A549 (cell line): ENCODE measurements at regions not wholly inside any gene's neighbourhood (a gene's known extent, or its start where the extent isn't known, plus 50 kb on each side); places are given as distances from the start of the nearest gene placed in this dataset.

Experiments
- ATAC-seq, 2 experiments: fragments of 200-7000 bp in 1 of 2; fragments of >200 bp in 1 of 2; cut with Nextera tagmentation in 1 of 2; cut with Tn5 transposase in 1 of 2; 3 replicates each; pipeline versions ENCODE4 v1.8.0 to v1.9.1; 2018 to 2020; ENCODE audit warnings: mild to moderate bottlenecking in 1 of 2, moderate library complexity in 1 of 2
- CTCF ChIA-PET: fragments of 300-600 bp; sonication (Branson Sonifier 250); formaldehyde crosslinking; extraction: SDS; loops from one replicate; lab custom pipeline; 2021; ENCODE audit warnings: antibody characterized with exemption, inconsistent platforms; lab: Yijun Ruan, JAX
- POLR2A ChIA-PET: fragments of 350-600 bp; formaldehyde crosslinking; extraction: SDS; loops from one replicate; lab custom pipeline; 2021; ENCODE audit warnings: antibody characterized with exemption, inconsistent platforms; lab: Yijun Ruan, JAX
- DNase-seq, 2 experiments: peaks; one replicate each; pipeline versions ENCODE4 v3.0.0 to v3.0.0-alpha.2; 2011 to 2016; ENCODE audit warnings: low read depth in 1 of 2, low spot score in 1 of 2
- FAIRE-seq: peaks from 2 replicates; lab custom pipeline; 2011; peaks lifted over from hg19 to GRCh38; lab: Jason Lieb, UNC
- H3K27ac ChIP-seq, 2 experiments: fragments of >200 bp; sonication (Bioruptor Twin); formaldehyde crosslinking; 3 replicates each; pipeline ENCODE4 v1.5.1; 2016 to 2017
- H3K4me1 ChIP-seq: fragments of >200 bp; sonication (Bioruptor Twin); formaldehyde crosslinking; 3 replicates; pipeline ENCODE4 v1.6.1; 2016
- H3K4me2 ChIP-seq: fragments of >200 bp; sonication (Bioruptor Twin); formaldehyde crosslinking; 3 replicates; pipeline ENCODE4 v1.6.1; 2016
- H3K4me3 ChIP-seq: fragments of >200 bp; sonication (Bioruptor Twin); formaldehyde crosslinking; 3 replicates; pipeline ENCODE4 v1.5.1; 2016
- H3K9me3 ChIP-seq: fragments of >200 bp; sonication (Bioruptor Twin); formaldehyde crosslinking; 3 replicates; pipeline ENCODE4 v1.6.1; 2016
- CBX8 ChIP-seq: fragments of 200-600 bp; sonication (generic); IDR thresholded peaks from 2 replicates; pipeline ENCODE4 v1.6.1; 2016
- CEBPB ChIP-seq, 2 experiments: fragments of >200 bp in 1 of 2; sonication (Bioruptor Twin) in 1 of 2; formaldehyde crosslinking in 1 of 2; IDR thresholded peaks; 2 replicates each; pipeline ENCODE4 v1.6.1; 2012 to 2016
- CHD2 ChIP-seq: fragments of 150-350 bp; IDR thresholded peaks from 2 replicates; pipeline ENCODE4 v1.6.1; 2014; ENCODE audit warnings: low read length; ENCODE audit not compliant: partially characterized antibody
- EP300 ChIP-seq, 2 experiments: fragments of >200 bp; sonication (Bioruptor Twin); formaldehyde crosslinking; IDR thresholded peaks; 2 replicates in 1 of 2; 3 replicates in 1 of 2; pipeline ENCODE4 v1.6.1; 2016 to 2017
- ESRRA ChIP-seq: fragments of 150-350 bp; IDR thresholded peaks from 2 replicates; pipeline ENCODE4 v1.6.1; 2014; ENCODE audit warnings: mild to moderate bottlenecking, low read length, borderline replicate concordance
- FOSL2 ChIP-seq, 2 experiments: fragments of 450-650 bp in 1 of 2; fragments of >200 bp in 1 of 2; sonication (Bioruptor Twin) in 1 of 2; formaldehyde crosslinking; IDR thresholded peaks; 2 replicates each; pipeline versions ENCODE4 v1.5.0 to v1.6.1; 2016 to 2020; ENCODE audit warnings: mild to moderate bottlenecking in 1 of 2, moderate library complexity in 1 of 2
- FOXS1 ChIP-seq: fragments of 250-450 bp; sonication (Bioruptor Pico); IDR thresholded peaks from 2 replicates; pipeline ENCODE4 v1.5.0; 2020; ENCODE audit warnings: mild to moderate bottlenecking, moderate library complexity
- HDAC2 ChIP-seq: fragments of 200-600 bp; sonication (generic); IDR thresholded peaks from 2 replicates; pipeline ENCODE4 v1.6.1; 2016
- HOXB13 ChIP-seq: fragments of 250-450 bp; sonication (Bioruptor Pico); IDR thresholded peaks from 2 replicates; pipeline ENCODE4 v1.5.0; 2020; ENCODE audit warnings: low read depth, mild to moderate bottlenecking, moderate library complexity
- HOXB5 ChIP-seq: fragments of 250-450 bp; sonication (Bioruptor Pico); IDR thresholded peaks from 2 replicates; pipeline ENCODE4 v1.5.0; 2020; ENCODE audit warnings: mild to moderate bottlenecking, moderate library complexity
- KDM1A ChIP-seq: fragments of 200-600 bp; sonication (generic); IDR thresholded peaks from 2 replicates; pipeline ENCODE4 v1.6.1; 2016; ENCODE audit warnings: low read depth, mild to moderate bottlenecking
- NFE2L2 ChIP-seq: fragments of 150-350 bp; conservative IDR thresholded peaks from 2 replicates; pipeline ENCODE4 v1.6.1; 2014; ENCODE audit warnings: low read length
- NR3C1 ChIP-seq: fragments of >200 bp; sonication (Bioruptor Twin); formaldehyde crosslinking; IDR thresholded peaks from 3 replicates; pipeline ENCODE4 v1.6.1; 2017
- PHF8 ChIP-seq: fragments of 200-600 bp; sonication (generic); IDR thresholded peaks from 2 replicates; pipeline ENCODE4 v1.6.1; 2016; ENCODE audit warnings: low read depth, mild to moderate bottlenecking, antibody characterized with exemption, moderate library complexity, borderline replicate concordance
- RARB ChIP-seq: fragments of 250-450 bp; sonication (Bioruptor Pico); IDR thresholded peaks from 2 replicates; pipeline ENCODE4 v1.8.0; 2021; ENCODE audit warnings: mild to moderate bottlenecking, moderate library complexity
- RCOR1 ChIP-seq: fragments of 150-350 bp; IDR thresholded peaks from 2 replicates; pipeline ENCODE4 v1.6.1; 2014; ENCODE audit warnings: antibody characterized with exemption, low read length, low read depth
- SMC3 ChIP-seq: fragments of >200 bp; sonication (Bioruptor Twin); formaldehyde crosslinking; IDR thresholded peaks from 3 replicates; pipeline ENCODE4 v1.6.1; 2018; ENCODE audit warnings: inconsistent platforms
- SREBF2 ChIP-seq: fragments of 450-650 bp; IDR thresholded peaks from 2 replicates; pipeline ENCODE4 v1.6.1; 2014; ENCODE audit warnings: mild to moderate bottlenecking, moderate library complexity
- TFCP2L1 ChIP-seq: fragments of 250-450 bp; sonication (Bioruptor Pico); IDR thresholded peaks from 2 replicates; pipeline ENCODE4 v1.5.0; 2021; ENCODE audit warnings: mild to moderate bottlenecking
- ZSCAN20 ChIP-seq: fragments of 250-450 bp; sonication (Bioruptor Pico); IDR thresholded peaks from 2 replicates; pipeline ENCODE4 v1.8.0; 2022; ENCODE audit warnings: mild to moderate bottlenecking, moderate library complexity
- WGBS: methylation state at CpG from one replicate; pipeline ENCODE4 v1.1.6; 2017; ENCODE audit errors: missing lambda C conversion rate; 5-methylcytosine and 5-hydroxymethylcytosine counted together
- TF ChIP-seq, protein P1 (sequence below): fragments of 200-600 bp; sonication (generic); IDR thresholded peaks from 2 replicates; pipeline ENCODE4 v1.6.1; 2016; ENCODE audit warnings: antibody characterized with exemption, mild to moderate bottlenecking, moderate library complexity
- TF ChIP-seq, protein P2 (sequence below): fragments of >200 bp; sonication (Bioruptor Twin); formaldehyde crosslinking; IDR thresholded peaks from 2 replicates; pipeline ENCODE4 v1.6.1; 2016
- TF ChIP-seq, protein P3 (sequence below): fragments of 450-650 bp; IDR thresholded peaks from 2 replicates; pipeline ENCODE4 v1.6.1; 2014; ENCODE audit warnings: antibody characterized with exemption
- TF ChIP-seq, protein P4 (sequence below): IDR thresholded peaks from 2 replicates; pipeline ENCODE4 v1.6.1; 2012; ENCODE audit warnings: low read depth, borderline replicate concordance
- TF ChIP-seq, protein P5 (sequence below): fragments of >200 bp; sonication (Bioruptor Twin); formaldehyde crosslinking; IDR thresholded peaks from 3 replicates; pipeline ENCODE4 v1.5.1; 2016

DNA sequence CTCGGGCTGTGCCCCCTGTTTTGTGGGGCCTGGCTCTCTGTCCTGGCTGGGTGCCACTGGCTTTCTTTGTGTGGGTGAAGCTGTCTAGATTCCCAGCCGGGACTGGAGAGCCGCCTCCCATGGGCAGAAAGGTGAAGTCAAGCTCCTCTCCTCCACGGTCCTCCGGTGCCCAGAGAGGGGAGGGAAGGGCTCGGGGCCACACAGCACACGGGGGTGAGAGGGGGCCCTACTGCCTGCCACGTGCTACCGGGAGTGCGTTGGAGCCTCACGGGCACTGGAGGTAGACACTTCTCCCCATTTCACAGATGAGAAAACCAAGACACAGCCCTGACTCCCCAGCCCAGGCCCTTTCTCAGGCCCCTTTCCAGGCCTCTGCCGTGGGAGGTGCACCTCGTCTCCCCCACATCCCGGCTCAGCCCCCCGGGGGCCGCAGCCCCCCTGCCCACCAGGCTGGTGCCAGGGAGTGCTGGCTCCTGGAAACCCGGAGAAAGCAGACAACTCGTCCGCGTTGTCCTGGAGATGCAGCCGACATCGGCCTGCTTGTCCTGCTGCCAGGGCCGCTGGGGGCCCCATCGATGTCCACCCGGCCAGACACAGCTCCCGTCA, 55.8 kb downstream of the UNCX start:
- ChIA-PET POLR2A (no interaction called here), CTCF (interaction anchor here (1.0 to 1.7 kb wide), 3 partner anchors 19 to 124 kb away, joined by 3 to 4 read pairs (median 3); no protein-coding TSS in a partner anchor)
- Histone ChIP-seq H3K9me3 (no peaks in the 10 kb centered on the region), H3K4me3 (no peak overlapping the region), H3K27ac (no peak overlapping the region), H3K4me1 (peaks cover 4% of the 10 kb centered on the region; the same call in 1 of the 3 replicates), H3K4me2 (no peak overlapping the region)
- 73% methylated on average over 14 of the region's 26 CpGs for WGBS
- ATAC-seq (no peak), FAIRE-seq (no peak)
- TF ChIP-seq, protein P1, sequence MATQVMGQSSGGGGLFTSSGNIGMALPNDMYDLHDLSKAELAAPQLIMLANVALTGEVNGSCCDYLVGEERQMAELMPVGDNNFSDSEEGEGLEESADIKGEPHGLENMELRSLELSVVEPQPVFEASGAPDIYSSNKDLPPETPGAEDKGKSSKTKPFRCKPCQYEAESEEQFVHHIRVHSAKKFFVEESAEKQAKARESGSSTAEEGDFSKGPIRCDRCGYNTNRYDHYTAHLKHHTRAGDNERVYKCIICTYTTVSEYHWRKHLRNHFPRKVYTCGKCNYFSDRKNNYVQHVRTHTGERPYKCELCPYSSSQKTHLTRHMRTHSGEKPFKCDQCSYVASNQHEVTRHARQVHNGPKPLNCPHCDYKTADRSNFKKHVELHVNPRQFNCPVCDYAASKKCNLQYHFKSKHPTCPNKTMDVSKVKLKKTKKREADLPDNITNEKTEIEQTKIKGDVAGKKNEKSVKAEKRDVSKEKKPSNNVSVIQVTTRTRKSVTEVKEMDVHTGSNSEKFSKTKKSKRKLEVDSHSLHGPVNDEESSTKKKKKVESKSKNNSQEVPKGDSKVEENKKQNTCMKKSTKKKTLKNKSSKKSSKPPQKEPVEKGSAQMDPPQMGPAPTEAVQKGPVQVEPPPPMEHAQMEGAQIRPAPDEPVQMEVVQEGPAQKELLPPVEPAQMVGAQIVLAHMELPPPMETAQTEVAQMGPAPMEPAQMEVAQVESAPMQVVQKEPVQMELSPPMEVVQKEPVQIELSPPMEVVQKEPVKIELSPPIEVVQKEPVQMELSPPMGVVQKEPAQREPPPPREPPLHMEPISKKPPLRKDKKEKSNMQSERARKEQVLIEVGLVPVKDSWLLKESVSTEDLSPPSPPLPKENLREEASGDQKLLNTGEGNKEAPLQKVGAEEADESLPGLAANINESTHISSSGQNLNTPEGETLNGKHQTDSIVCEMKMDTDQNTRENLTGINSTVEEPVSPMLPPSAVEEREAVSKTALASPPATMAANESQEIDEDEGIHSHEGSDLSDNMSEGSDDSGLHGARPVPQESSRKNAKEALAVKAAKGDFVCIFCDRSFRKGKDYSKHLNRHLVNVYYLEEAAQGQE: no peak
- no peak for TF ChIP-seq PHF8
- TF ChIP-seq HOXB13: no peak
- TF ChIP-seq KDM1A: no peak
- TF ChIP-seq NFE2L2: no peak
- TF ChIP-seq NR3C1: no peak
- TF ChIP-seq CEBPB (IDR thresholded peaks at IDR 0.05): no peak
- TF ChIP-seq, protein P2, sequence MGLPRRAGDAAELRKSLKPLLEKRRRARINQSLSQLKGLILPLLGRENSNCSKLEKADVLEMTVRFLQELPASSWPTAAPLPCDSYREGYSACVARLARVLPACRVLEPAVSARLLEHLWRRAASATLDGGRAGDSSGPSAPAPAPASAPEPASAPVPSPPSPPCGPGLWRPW: no peak
- no peak for TF ChIP-seq SMC3
- TF ChIP-seq ESRRA: no peak
- TF ChIP-seq SREBF2: no peak
- no peak for TF ChIP-seq TFCP2L1 (CRISPR knock-in tag)
- no peak for TF ChIP-seq HDAC2
- TF ChIP-seq HOXB5 (CRISPR knock-in tag): no peak
- TF ChIP-seq, protein P3, sequence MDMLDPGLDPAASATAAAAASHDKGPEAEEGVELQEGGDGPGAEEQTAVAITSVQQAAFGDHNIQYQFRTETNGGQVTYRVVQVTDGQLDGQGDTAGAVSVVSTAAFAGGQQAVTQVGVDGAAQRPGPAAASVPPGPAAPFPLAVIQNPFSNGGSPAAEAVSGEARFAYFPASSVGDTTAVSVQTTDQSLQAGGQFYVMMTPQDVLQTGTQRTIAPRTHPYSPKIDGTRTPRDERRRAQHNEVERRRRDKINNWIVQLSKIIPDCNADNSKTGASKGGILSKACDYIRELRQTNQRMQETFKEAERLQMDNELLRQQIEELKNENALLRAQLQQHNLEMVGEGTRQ: no peak
- TF ChIP-seq CHD2: no peak
- TF ChIP-seq RCOR1: no peak
- no peak for TF ChIP-seq FOSL2 (IDR thresholded peaks at IDR 0.05)
- TF ChIP-seq FOSL2 (CRISPR knock-in tag; IDR thresholded peaks at IDR 0.05): no peak
- no peak for TF ChIP-seq RARB (CRISPR knock-in tag)
- TF ChIP-seq, all 56 proteins: peak for 0
- no peak for DNase-seq

DNA sequence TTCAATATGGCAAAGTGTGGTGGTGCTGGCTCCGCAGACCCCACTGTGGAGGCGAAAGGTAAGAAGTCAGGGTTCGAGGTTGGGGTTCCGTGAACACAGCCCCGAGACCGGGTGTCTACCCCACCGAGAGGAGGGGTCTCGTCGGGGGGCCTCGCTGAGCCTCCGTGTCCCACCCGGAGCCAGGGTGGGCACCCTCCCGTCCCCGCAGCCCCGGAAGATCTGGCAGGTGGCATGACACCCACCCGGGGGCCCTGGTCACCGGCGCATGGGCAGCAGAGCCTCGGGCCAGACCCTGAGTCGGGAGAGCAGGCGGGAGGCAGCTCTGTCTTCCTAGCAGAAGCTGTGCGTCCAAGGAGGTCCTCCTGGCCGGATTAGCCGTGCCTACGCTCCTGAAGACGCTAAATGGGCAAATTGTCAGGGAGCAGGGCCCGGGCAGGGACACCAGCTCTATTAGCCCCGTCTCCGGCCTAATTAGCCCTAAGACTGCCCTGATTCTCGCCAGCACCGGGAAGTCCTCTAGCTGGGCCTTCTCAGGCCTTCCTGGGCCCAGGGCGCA, 56.4 kb downstream of the UNCX start:
- Histone ChIP-seq H3K4me1 (peaks cover 4% of the 10 kb centered on the region; the same call in 1 of the 3 replicates), H3K9me3 (no peaks in the 10 kb centered on the region), H3K4me2 (no peak overlapping the region), H3K4me3 (no peak overlapping the region), H3K27ac (no peak overlapping the region)
- no peak for ATAC-seq
- ChIA-PET CTCF (interaction anchor here (1.0 to 1.7 kb wide), 5 partner anchors 20 to 144 kb away, joined by 3 to 4 read pairs (median 3); no protein-coding TSS in a partner anchor), POLR2A (no interaction called here)
- no peak for DNase-seq
- TF ChIP-seq HDAC2: no peak
- no peak for FAIRE-seq
- WGBS: 84% methylated on average over 29 of the region's 32 CpGs

DNA sequence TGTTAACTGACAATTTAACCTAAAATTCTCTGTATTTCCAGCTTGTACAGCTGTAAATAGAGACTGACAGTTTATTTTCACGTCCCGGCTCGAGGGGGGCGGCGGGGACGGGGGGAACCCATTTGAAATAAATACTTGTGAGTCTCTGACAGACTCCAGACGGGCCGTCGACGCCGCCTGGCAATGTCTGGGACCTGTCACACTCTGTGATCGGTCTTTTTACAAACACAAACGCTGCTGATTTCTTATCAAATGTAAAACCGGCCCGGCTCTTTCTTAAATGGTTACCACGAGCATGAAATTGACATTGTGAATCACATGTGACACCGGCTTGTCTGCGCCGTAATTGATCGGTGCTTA, 57.0 kb downstream of the UNCX start:
- FAIRE-seq: no peak
- ChIA-PET POLR2A (no interaction called here), CTCF (interaction anchor here (1.1 to 1.7 kb wide), 3 partner anchors 20 to 143 kb away, joined by 3 to 4 read pairs (median 3); no protein-coding TSS in a partner anchor)
- 75% methylated on average over 20 of the region's 20 CpGs for WGBS
- Histone ChIP-seq H3K4me1 (peaks cover 4% of the 10 kb centered on the region; the same call in 1 of the 3 replicates), H3K4me3 (no peak overlapping the region), H3K9me3 (no peaks in the 10 kb centered on the region), H3K27ac (no peak overlapping the region), H3K4me2 (no peak overlapping the region)
- TF ChIP-seq SREBF2 (no peak), ZSCAN20 (CRISPR knock-in tag) (no peak), EP300 (IDR thresholded peaks at IDR 0.05) (no peak), RCOR1 (no peak), ESRRA (no peak), FOXS1 (CRISPR knock-in tag) (no peak), CBX8 (no peak), SMC3 (no peak)
- TF ChIP-seq, protein P4, sequence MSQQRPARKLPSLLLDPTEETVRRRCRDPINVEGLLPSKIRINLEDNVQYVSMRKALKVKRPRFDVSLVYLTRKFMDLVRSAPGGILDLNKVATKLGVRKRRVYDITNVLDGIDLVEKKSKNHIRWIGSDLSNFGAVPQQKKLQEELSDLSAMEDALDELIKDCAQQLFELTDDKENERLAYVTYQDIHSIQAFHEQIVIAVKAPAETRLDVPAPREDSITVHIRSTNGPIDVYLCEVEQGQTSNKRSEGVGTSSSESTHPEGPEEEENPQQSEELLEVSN: no peak
- TF ChIP-seq, protein P5, sequence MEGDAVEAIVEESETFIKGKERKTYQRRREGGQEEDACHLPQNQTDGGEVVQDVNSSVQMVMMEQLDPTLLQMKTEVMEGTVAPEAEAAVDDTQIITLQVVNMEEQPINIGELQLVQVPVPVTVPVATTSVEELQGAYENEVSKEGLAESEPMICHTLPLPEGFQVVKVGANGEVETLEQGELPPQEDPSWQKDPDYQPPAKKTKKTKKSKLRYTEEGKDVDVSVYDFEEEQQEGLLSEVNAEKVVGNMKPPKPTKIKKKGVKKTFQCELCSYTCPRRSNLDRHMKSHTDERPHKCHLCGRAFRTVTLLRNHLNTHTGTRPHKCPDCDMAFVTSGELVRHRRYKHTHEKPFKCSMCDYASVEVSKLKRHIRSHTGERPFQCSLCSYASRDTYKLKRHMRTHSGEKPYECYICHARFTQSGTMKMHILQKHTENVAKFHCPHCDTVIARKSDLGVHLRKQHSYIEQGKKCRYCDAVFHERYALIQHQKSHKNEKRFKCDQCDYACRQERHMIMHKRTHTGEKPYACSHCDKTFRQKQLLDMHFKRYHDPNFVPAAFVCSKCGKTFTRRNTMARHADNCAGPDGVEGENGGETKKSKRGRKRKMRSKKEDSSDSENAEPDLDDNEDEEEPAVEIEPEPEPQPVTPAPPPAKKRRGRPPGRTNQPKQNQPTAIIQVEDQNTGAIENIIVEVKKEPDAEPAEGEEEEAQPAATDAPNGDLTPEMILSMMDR: no peak
- ATAC-seq: no peak
- no peak for DNase-seq
